ENCODE measurements at regions not wholly inside any gene's neighbourhood (a gene's known extent, or its start where the extent isn't known, plus 50 kb on each side); places are given as distances from the start of the nearest gene placed in this dataset.

GRCh38 chr5:68465133-68465532, 249.6 kb downstream of the PIK3R1 start:
- no peaks in the 10 kb centered on the region for H3K9me1 ChIP-seq (ENCODE audit: control insufficient read depth, insufficient read depth, low read length)
- intact Hi-C loops (cut with micrococcal nuclease) (loop anchor here (10.0 kb wide), 1 partner anchor 280 kb away; no protein-coding TSS in a partner anchor), in situ Hi-C loops (cut with MboI) (no loop called here)
- no peak for FAIRE-seq
- H3K36me3 ChIP-seq (ENCODE audit: control insufficient read depth, insufficient read depth, low read length): no peaks in the 10 kb centered on the region
- POLR2A ChIA-PET: no interaction called here
- H3K27me3 ChIP-seq (ENCODE audit: control insufficient read depth in 2 of 2, insufficient read depth in 2 of 2, low read length in 2 of 2): no peaks in the 10 kb centered on the region
- no peaks in the 10 kb centered on the region for H4K20me1 ChIP-seq (replicated peaks; ENCODE audit: control insufficient read depth, insufficient read depth, low read length)
- no peak overlapping the region for H3K4me3 ChIP-seq
- H3K9ac ChIP-seq (ENCODE audit: insufficient read depth in 1 of 2, low read depth in 2 of 2, low read length in 2 of 2): no peak overlapping the region
- H3K79me2 ChIP-seq (ENCODE audit: control insufficient read depth, insufficient read depth, low read length): no peaks in the 10 kb centered on the region
- TF ChIP-seq TEAD2 (tag; IDR thresholded peaks at IDR 0.05): no peak
- no peak for TF ChIP-seq RBM25 (IDR thresholded peaks at IDR 0.05; ENCODE audit: low read depth, low read length, severe bottlenecking)
- H3K27ac ChIP-seq (ENCODE audit: extremely low read depth, low read depth, low read length): no peak overlapping the region
- no peak overlapping the region for H3K4me2 ChIP-seq (ENCODE audit: insufficient read depth, low read length)
- H3K9me3 ChIP-seq (replicated peaks; ENCODE audit: control insufficient read depth, insufficient read depth, low read depth, low read length): 0 out of 2 replicates have a peak, but pooled peaks cover 4% of the 10 kb centered on the region
- no peak overlapping the region for H2AFZ ChIP-seq (ENCODE audit: low read depth, low read length)
- CTCF ChIA-PET (ENCODE audit: low intra/inter-chr PET ratio): no interaction called here
- no TSS peak for BruUV-seq (replicated peaks)
- 82% methylated on average over 3 of the region's 3 CpGs for WGBS (ENCODE audit: insufficient coverage, low coverage, missing lambda C conversion rate)
- DNase-seq (ENCODE audit: extremely low read depth in 1 of 4, low spot score in 3 of 4): no peak
- ATAC-seq: no peak
- H3K4me1 ChIP-seq (replicated peaks in 1 of 2; ENCODE audit: control insufficient read depth in 2 of 2, insufficient read depth in 2 of 2, low read length in 2 of 2): peaks cover 4 to 7% of the 10 kb centered on the region in 2 experiments; a peak in 3 of 5 replicates

GRCh38 chr5:68465934-68466551, 250.5 kb downstream of the PIK3R1 start:
- no peak for FAIRE-seq
- H3K27me3 ChIP-seq (ENCODE audit: control insufficient read depth in 2 of 2, insufficient read depth in 2 of 2, low read length in 2 of 2): no peaks in the 10 kb centered on the region
- TF ChIP-seq GTF3C2 (IDR thresholded peaks at IDR 0.05; ENCODE audit: borderline replicate concordance, extremely low read depth, insufficient read length) (peak; percentile 52), U2AF1 (optimal IDR thresholded peaks at IDR 0.05; ENCODE audit: low read depth, low read length) (no peak), ADNP (tag; IDR thresholded peaks at IDR 0.05) (peak; percentile 89), TRIM24 (IDR thresholded peaks at IDR 0.05) (peak in 1 of 2 experiments; percentile 42; a peak in 1 of 4 replicates), DACH1 (IDR thresholded peaks at IDR 0.05; ENCODE audit: partially characterized antibody) (no peak), KDM1A (IDR thresholded peaks at IDR 0.05) (peak; percentile 32 to 52; a peak in 1 of 4 replicates), CBFA2T2 (conservative IDR thresholded peaks at IDR 0.05) (peak; percentile 60), EP300 (IDR thresholded peaks at IDR 0.05; ENCODE audit: low read length) (0 out of 2 replicates have a peak, but pooled peaks have one; percentile 18), ZNF584 (CRISPR knock-in tag; IDR thresholded peaks at IDR 0.05; ENCODE audit: low read depth) (no peak), TAL1 (IDR thresholded peaks at IDR 0.05) (peak; percentile 48), NCOR1 (IDR thresholded peaks at IDR 0.05) (peak; percentile 15; the same call in 1 of the 2 replicates), ARID1B (IDR thresholded peaks at IDR 0.05) (peak; percentile 68), CBFA2T3 (IDR thresholded peaks at IDR 0.05) (peak; percentile 75)

More at GRCh38 chr5:68465934-68466551, 250.5 kb downstream of the PIK3R1 start:
- Histone ChIP-seq H3K4me2 (ENCODE audit: insufficient read depth, low read length) (no peak overlapping the region), H3K4me1 (replicated peaks in 1 of 2; ENCODE audit: control insufficient read depth in 2 of 2, insufficient read depth in 2 of 2, low read length in 2 of 2) (peaks cover 4 to 7% of the 10 kb centered on the region in 2 experiments; a peak in 3 of 5 replicates), H2AFZ (ENCODE audit: low read depth, low read length) (no peak overlapping the region), H3K27ac (ENCODE audit: extremely low read depth, low read depth, low read length) (no peak overlapping the region), H3K9me3 (replicated peaks; ENCODE audit: control insufficient read depth, insufficient read depth, low read depth, low read length) (0 out of 2 replicates have a peak, but pooled peaks cover 4% of the 10 kb centered on the region), H3K79me2 (ENCODE audit: control insufficient read depth, insufficient read depth, low read length) (no peaks in the 10 kb centered on the region), H4K20me1 (replicated peaks; ENCODE audit: control insufficient read depth, insufficient read depth, low read length) (no peaks in the 10 kb centered on the region), H3K9ac (ENCODE audit: insufficient read depth in 1 of 2, low read depth in 2 of 2, low read length in 2 of 2) (no peak overlapping the region), H3K36me3 (ENCODE audit: control insufficient read depth, insufficient read depth, low read length) (no peaks in the 10 kb centered on the region), H3K9me1 (ENCODE audit: control insufficient read depth, insufficient read depth, low read length) (no peaks in the 10 kb centered on the region), H3K4me3 (no peak overlapping the region)
- ChIA-PET POLR2A (no interaction called here), CTCF (ENCODE audit: low intra/inter-chr PET ratio) (no interaction called here)
- in situ Hi-C loops (cut with MboI): no loop called here
- DNase-seq (ENCODE audit: extremely low read depth in 1 of 4, low spot score in 3 of 4) (peak in 3 of 4 experiments; percentile 13 to 44 (median 21)), ATAC-seq (no peak)
- BruUV-seq (replicated peaks): no TSS peak
- intact Hi-C loops (cut with micrococcal nuclease): loop anchor here (10.0 kb wide), 1 partner anchor 279 kb away; no protein-coding TSS in a partner anchor
- 11% methylated on average over 6 of the region's 6 CpGs for WGBS (ENCODE audit: insufficient coverage, low coverage, missing lambda C conversion rate)

All from K562 (cell line).